BLaER1 treated with 17β-estradiol and CSF1 and Interleukin-3, amounts not matched to agents 10 nM and 100 nM (cell line): ENCODE measurements at regions not wholly inside any gene's neighbourhood (a gene's known extent, or its start where the extent isn't known, plus 50 kb on each side); places are given as distances from the start of the nearest gene placed in this dataset.

Experiments
- H3K27ac ChIP-seq, 11 experiments: shearing (Covaris generic); formaldehyde crosslinking; 2 replicates each; pipeline ENCODE4 v1.8.1; 2022
- H3K27me3 ChIP-seq, 11 experiments: shearing (Covaris generic); formaldehyde crosslinking; 2 replicates each; pipeline ENCODE4 v1.8.1; 2022
- H3K36me3 ChIP-seq, 11 experiments: shearing (Covaris generic); formaldehyde crosslinking; 2 replicates each; pipeline ENCODE4 v1.8.1; 2022
- H3K4me1 ChIP-seq, 10 experiments: shearing (Covaris generic); formaldehyde crosslinking; 2 replicates each; pipeline ENCODE4 v1.8.1; 2022
- H3K4me2 ChIP-seq, 11 experiments: shearing (Covaris generic); formaldehyde crosslinking; 2 replicates each; pipeline ENCODE4 v1.8.1; 2022
- H3K4me3 ChIP-seq, 10 experiments: shearing (Covaris generic); formaldehyde crosslinking; 2 replicates each; pipeline ENCODE4 v1.8.1; 2022
- H3K9ac ChIP-seq, 11 experiments: shearing (Covaris generic); formaldehyde crosslinking; 2 replicates each; pipeline ENCODE4 v1.8.1; 2022
- H3K9me3 ChIP-seq, 11 experiments: shearing (Covaris generic); formaldehyde crosslinking; replicated peaks in 1 of 11; 2 replicates each; pipeline ENCODE4 v1.8.1; 2022
- H4K20me1 ChIP-seq, 11 experiments: shearing (Covaris generic); formaldehyde crosslinking; 2 replicates each; pipeline ENCODE4 v1.8.1; 2022
- Cebpa-rat ChIP-seq, 11 experiments: shearing (Covaris generic); IDR thresholded peaks; 2 replicates each; pipeline ENCODE4 v1.8.1; 2022

DNA sequence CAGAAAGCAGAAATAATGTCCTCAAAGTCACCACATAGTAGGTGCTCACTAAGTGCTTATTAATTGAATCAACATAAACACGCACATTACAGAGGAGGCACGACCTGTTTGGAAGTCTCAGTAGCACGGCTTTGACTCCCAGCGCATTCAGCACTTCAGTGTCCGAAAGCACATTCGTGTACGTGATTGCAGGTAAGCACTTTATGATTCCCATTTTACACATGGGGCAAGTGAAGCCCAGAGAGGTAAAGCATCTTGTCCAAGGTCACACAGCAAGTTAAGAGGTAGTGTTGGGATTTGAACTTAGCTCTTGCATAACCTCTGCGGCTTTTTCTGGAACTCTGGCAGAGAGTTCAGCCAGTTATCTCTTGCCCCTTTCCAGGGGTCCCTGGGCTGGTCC is 85.2 kb upstream of the WNT4 start:
- Histone ChIP-seq H3K9me3 (peaks cover 0 to 6% (median 0%) of the 10 kb centered on the region in 11 experiments; a peak in 2 of 22 replicates), H3K4me2 (no peak overlapping the region), H4K20me1 (no peaks in the 10 kb centered on the region), H3K27me3 (no peaks in the 10 kb centered on the region), H3K4me3 (no peak overlapping the region), H3K9ac (no peak overlapping the region), H3K27ac (no peak overlapping the region), H3K36me3 (no peaks in the 10 kb centered on the region), H3K4me1 (peaks cover 0 to 29% (median 21%) of the 10 kb centered on the region in 10 experiments; a peak in 14 of 20 replicates)
- no peak for TF ChIP-seq Cebpa-rat (IDR thresholded peaks at IDR 0.05)

DNA sequence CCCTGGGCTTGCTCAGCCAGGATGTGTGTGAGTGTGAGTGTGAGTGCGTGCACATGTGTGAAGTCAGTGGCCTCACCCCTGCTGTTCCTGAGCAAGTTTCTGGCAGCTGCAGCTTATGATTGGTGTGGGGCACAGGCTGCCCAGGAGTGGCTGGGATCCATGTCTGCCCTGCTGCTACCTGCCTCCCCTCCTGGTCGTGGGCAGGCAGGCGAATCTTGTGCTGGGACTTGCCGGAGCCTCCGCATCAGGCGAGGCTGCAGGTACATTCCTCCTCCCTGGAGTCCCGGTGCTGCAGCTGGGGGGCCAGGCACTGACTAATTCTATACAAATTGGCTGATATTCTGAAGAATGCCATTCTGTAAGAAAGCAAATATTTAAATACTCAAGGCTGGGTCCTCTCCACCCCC is 85.6 kb upstream of the WNT4 start:
- Histone ChIP-seq H3K4me3 (no peak overlapping the region), H3K9ac (no peak overlapping the region), H3K4me1 (peaks cover 0 to 29% (median 21%) of the 10 kb centered on the region in 10 experiments; a peak in 14 of 20 replicates), H3K36me3 (no peaks in the 10 kb centered on the region), H4K20me1 (no peaks in the 10 kb centered on the region), H3K27ac (no peak overlapping the region), H3K4me2 (no peak overlapping the region), H3K9me3 (peaks cover 0 to 6% (median 0%) of the 10 kb centered on the region in 11 experiments; a peak in 2 of 22 replicates), H3K27me3 (no peaks in the 10 kb centered on the region)
- TF ChIP-seq Cebpa-rat (IDR thresholded peaks at IDR 0.05) = no peak

DNA sequence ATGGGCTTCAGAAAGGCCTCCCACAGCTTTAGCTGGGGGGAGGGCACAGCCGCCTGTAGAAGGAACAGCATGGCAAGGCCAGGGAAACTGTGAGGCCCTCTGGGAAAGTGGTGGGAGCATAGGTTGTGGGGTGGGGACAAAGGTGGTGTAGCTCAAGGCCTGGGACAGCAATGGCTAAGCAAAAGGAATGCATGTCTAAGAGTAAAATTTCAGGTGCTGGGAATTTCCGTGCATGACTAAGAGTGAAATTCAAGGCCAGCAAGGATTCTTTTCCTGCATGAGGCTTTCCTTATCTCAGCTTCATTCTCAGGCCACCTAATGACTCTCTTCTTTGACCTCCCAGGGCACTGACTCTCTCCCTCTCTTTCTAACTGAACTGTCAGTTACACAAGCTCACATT is 86.5 kb upstream of the WNT4 start:
- Histone ChIP-seq H3K27me3 (no peaks in the 10 kb centered on the region), H3K27ac (no peak overlapping the region)
- no peak for TF ChIP-seq Cebpa-rat (IDR thresholded peaks at IDR 0.05)

DNA sequence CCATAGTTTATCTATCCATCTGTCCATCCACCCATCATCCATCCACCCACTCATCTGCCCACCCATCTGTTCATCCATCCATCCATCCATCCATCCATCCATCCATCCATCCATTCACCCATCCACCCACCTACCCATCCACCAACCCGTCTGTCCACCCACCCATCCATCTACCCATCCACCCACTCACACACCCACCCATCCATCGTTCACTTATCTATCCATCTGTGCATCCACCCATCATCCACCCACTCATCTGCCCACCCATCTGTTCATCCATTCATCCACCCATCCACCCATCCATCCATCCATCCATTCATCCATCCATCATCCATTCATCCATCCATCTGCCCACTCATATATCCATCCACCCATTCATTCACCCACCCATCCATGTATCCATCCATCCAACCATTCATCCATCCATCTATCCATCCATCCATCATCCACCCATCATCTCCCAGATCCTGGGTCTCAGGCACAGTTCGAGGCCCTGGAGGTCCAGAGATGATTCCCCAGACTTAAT is 88.2 kb upstream of the WNT4 start:
- Histone ChIP-seq H3K4me1 (peaks cover 0 to 12% (median 9%) of the 10 kb centered on the region in 10 experiments; a peak in 13 of 20 replicates), H4K20me1 (no peaks in the 10 kb centered on the region), H3K27me3 (no peaks in the 10 kb centered on the region), H3K27ac (no peak overlapping the region), H3K4me3 (no peak overlapping the region), H3K9me3 (no peaks in the 10 kb centered on the region), H3K36me3 (no peaks in the 10 kb centered on the region), H3K9ac (no peak overlapping the region), H3K4me2 (no peak overlapping the region)
- TF ChIP-seq Cebpa-rat (IDR thresholded peaks at IDR 0.05) = no peak

More for the DNA sequence above, 86.5 kb upstream of the WNT4 start:
- Histone ChIP-seq H3K9me3 (peaks cover 0 to 6% (median 0%) of the 10 kb centered on the region in 11 experiments; a peak in 2 of 22 replicates), H3K36me3 (no peaks in the 10 kb centered on the region), H3K4me2 (no peak overlapping the region), H3K4me1 (peaks cover 0 to 24% (median 17%) of the 10 kb centered on the region in 10 experiments; a peak in 14 of 20 replicates), H4K20me1 (no peaks in the 10 kb centered on the region), H3K4me3 (no peak overlapping the region), H3K9ac (no peak overlapping the region)

DNA sequence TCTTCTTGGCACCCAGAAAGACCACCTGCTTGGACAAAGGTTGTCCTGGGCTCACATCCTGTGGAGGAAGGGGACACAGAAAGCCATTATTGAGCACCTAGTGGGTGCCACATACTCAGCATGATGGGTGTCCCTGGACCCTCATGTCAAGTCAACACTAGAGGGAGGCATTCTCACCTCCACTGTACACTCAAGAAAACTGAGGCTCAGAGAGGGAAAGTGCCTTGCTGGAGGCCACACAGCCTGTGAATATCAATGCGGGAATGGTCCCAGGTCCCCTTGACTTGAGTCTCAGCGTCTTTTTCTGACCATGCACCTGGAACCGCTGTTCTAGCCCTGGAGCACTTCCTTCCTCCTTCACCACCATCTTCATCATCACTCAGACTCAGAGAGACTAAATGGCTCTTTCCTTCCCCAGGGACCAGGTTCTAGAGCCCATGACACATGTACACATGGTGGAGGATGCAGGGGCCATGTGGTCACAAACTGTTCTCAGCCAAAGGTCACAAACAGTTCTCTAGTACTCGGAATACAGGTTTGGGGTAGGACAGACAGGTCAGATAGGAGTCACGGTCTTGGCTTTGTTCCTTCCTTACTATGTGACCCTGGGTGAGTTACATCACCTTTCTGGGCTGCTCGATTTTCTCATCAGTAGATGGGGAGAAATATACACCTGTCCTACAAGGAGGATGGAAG is 89.2 kb upstream of the WNT4 start:
- peak overlapping the region in 4 of 11 experiments; percentile 1 to 33 (median 20); a peak in 4 of 22 replicates for H3K4me2 ChIP-seq
- H3K27me3 ChIP-seq = 0 out of 22 replicates have a peak, but pooled peaks cover 0 to 3% (median 0%) of the 10 kb centered on the region in 11 experiments
- peaks cover 0 to 8% (median 5%) of the 10 kb centered on the region in 10 experiments; a peak in 6 of 20 replicates for H3K4me1 ChIP-seq
- no peak for TF ChIP-seq Cebpa-rat (IDR thresholded peaks at IDR 0.05)
- no peaks in the 10 kb centered on the region for H3K9me3 ChIP-seq
- H4K20me1 ChIP-seq = no peaks in the 10 kb centered on the region
- H3K36me3 ChIP-seq = no peaks in the 10 kb centered on the region
- no peak overlapping the region for H3K9ac ChIP-seq
- H3K27ac ChIP-seq = no peak overlapping the region
- no peak overlapping the region for H3K4me3 ChIP-seq

DNA sequence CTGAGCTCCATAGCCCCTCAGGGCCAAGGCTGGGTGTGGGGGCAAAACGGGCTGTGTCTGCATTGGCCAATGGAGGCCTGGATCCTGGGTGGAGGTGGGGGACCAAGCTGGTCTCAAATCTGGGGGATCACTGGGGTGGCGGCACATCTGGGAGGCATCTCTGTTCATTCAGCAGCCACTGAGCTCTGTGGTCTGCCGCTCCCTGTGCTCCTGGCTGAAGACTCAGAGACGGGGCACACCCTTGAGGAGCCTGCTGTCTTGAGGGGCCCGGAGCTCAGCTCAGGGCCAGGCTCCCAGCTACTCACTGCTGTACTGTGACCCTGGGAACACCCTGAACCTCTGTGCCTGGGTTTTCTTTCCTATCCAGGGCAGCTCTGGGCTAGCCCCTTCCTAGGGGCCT is 90.3 kb upstream of the WNT4 start:
- Histone ChIP-seq H4K20me1 (no peaks in the 10 kb centered on the region; a peak in 1 of 22 replicates), H3K4me3 (no peak overlapping the region), H3K27ac (no peak overlapping the region), H3K9me3 (no peaks in the 10 kb centered on the region), H3K4me1 (peaks cover 0 to 8% (median 5%) of the 10 kb centered on the region in 10 experiments; a peak in 6 of 20 replicates), H3K36me3 (no peaks in the 10 kb centered on the region), H3K9ac (no peak overlapping the region), H3K27me3 (0 out of 22 replicates have a peak, but pooled peaks cover 0 to 3% (median 0%) of the 10 kb centered on the region in 11 experiments), H3K4me2 (no peak overlapping the region)
- TF ChIP-seq Cebpa-rat (IDR thresholded peaks at IDR 0.05) = no peak

DNA sequence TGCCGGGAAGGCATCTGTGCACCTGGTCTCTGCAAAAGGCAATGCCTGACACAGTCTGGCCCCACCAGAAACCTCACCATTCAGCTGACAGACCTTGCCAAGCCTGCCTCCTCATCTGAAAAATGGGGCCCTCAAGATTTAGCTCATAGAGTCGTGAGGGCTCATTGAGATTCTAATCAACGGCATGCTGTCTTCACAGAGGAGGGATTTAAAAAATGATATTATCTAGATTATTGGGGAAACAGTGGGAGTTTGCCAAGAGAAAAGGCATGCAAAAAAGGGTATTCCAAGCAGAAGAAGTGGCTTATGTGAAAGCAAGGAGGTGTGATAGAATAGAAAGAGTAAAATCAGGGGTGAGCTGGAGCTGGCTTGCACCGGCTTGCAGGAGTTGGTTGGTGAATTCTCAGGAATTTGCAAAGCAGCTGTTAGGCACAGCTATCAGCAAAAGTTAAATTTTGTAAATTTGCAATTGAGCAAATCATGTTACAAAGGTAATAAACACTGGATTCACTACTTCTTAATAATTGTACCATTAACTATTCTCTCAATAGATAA is 91.7 kb upstream of the WNT4 start:
- Histone ChIP-seq H3K36me3 (no peaks in the 10 kb centered on the region), H4K20me1 (no peaks in the 10 kb centered on the region; a peak in 1 of 22 replicates), H3K27ac (no peak overlapping the region), H3K4me2 (no peak overlapping the region), H3K9me3 (no peaks in the 10 kb centered on the region), H3K27me3 (0 out of 22 replicates have a peak, but pooled peaks cover 0 to 3% (median 0%) of the 10 kb centered on the region in 11 experiments), H3K4me3 (no peak overlapping the region), H3K4me1 (peaks cover 0 to 8% (median 5%) of the 10 kb centered on the region in 10 experiments; a peak in 6 of 20 replicates), H3K9ac (no peak overlapping the region)
- no peak for TF ChIP-seq Cebpa-rat (IDR thresholded peaks at IDR 0.05)

DNA sequence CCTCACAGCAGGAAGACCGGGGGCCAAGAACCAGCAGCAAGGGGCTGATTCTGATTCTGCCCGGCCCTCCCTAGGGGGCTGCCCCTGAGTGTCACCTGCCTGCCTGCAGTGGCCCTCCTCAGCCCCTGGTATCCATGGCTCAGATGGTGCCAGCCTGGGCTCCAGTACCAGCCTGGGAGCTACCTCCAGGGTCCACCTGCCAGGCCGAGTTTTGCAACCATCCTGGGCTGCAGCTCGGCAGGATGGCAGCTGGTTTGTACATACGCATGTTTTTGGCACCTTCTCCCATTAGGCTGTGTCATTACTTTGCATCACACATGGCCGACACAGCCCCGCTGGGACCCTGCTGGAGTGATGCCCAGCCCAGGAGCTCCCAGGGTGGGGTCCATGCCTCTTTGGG is 93.3 kb upstream of the WNT4 start:
- peaks cover 0 to 8% (median 5%) of the 10 kb centered on the region in 10 experiments; a peak in 6 of 20 replicates for H3K4me1 ChIP-seq
- H3K9ac ChIP-seq = no peak overlapping the region
- no peak for TF ChIP-seq Cebpa-rat (IDR thresholded peaks at IDR 0.05)
- H3K9me3 ChIP-seq = no peaks in the 10 kb centered on the region
- H3K27me3 ChIP-seq = 0 out of 22 replicates have a peak, but pooled peaks cover 0 to 3% (median 0%) of the 10 kb centered on the region in 11 experiments
- no peak overlapping the region for H3K27ac ChIP-seq
- no peak overlapping the region for H3K4me3 ChIP-seq
- H3K4me2 ChIP-seq = no peak overlapping the region
- no peaks in the 10 kb centered on the region; a peak in 1 of 22 replicates for H4K20me1 ChIP-seq
- H3K36me3 ChIP-seq = no peaks in the 10 kb centered on the region

DNA sequence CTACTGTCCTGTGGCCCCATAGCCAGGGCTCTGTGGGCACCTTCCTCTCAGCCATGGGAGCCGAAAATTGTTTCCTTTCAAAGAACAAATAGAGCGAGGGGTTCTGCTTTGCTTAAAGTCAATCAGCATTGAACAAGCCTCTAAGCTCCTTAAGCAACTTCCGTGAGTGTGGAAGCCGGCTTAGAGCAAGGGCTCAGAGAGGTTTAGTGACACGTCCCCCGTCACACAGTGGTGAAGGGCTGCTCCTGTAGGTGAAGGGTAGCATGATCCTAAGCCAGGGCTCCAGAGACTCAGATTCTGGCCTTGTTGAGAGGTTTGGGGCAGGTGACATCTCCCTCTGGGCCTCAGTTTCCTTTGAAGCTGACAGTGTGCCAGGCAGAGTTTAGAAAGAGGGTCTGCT is 94.0 kb upstream of the WNT4 start:
- no peak overlapping the region for H3K9ac ChIP-seq
- H3K4me2 ChIP-seq = no peak overlapping the region
- peaks cover 0 to 7% (median 5%) of the 10 kb centered on the region in 10 experiments; a peak in 6 of 20 replicates for H3K4me1 ChIP-seq
- TF ChIP-seq Cebpa-rat (IDR thresholded peaks at IDR 0.05) = no peak
- H3K9me3 ChIP-seq = no peaks in the 10 kb centered on the region
- no peaks in the 10 kb centered on the region for H3K36me3 ChIP-seq
- H3K27me3 ChIP-seq = 0 out of 22 replicates have a peak, but pooled peaks cover 0 to 3% (median 0%) of the 10 kb centered on the region in 11 experiments
- H3K27ac ChIP-seq = no peak overlapping the region
- H3K4me3 ChIP-seq = no peak overlapping the region
- H4K20me1 ChIP-seq = no peaks in the 10 kb centered on the region; a peak in 1 of 22 replicates
